AG09309 (cell line): ENCODE measurements at regions not wholly inside any gene's neighbourhood (a gene's known extent, or its start where the extent isn't known, plus 50 kb on each side); places are given as distances from the start of the nearest gene placed in this dataset.

Experiments
- DNase-seq: peaks from one replicate; pipeline ENCODE4 v3.0.0-alpha.2; 2010; ENCODE audit warnings: low read depth
- H3K4me3 ChIP-seq: 2 replicates; pipeline ENCODE4 v1.5.1; 2011; ENCODE audit warnings: mild to moderate bottlenecking, low read depth, low read length, moderate library complexity; ENCODE audit not compliant: control insufficient read depth
- TF ChIP-seq, protein P1 (sequence below): IDR thresholded peaks from 2 replicates; pipeline ENCODE4 v1.5.1; 2011; ENCODE audit warnings: mild to moderate bottlenecking, low read depth, low read length, inconsistent platforms; ENCODE audit not compliant: insufficient read depth, control insufficient read depth; ENCODE audit errors: missing control alignments

DNA sequence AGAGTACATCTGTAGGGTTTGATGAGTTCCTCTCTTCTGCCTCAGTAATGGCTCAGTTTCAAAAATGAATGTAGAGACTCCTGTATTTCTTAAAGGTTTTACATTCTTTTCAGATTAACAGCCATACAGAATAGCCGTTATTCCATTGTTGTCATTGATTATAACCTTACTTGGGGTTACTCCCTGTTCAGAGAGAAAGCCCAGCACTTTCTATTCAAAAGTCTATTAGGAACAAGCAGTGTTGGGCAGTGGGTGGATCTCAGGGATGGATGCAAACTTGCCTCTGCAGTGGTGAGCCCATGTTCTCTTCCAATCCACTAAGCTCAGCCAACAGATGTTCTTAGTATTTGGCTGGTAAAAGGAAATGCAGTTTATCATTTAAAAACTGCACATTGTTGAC is 342.6 kb upstream of the E2F7 start:
- TF ChIP-seq, protein P1, sequence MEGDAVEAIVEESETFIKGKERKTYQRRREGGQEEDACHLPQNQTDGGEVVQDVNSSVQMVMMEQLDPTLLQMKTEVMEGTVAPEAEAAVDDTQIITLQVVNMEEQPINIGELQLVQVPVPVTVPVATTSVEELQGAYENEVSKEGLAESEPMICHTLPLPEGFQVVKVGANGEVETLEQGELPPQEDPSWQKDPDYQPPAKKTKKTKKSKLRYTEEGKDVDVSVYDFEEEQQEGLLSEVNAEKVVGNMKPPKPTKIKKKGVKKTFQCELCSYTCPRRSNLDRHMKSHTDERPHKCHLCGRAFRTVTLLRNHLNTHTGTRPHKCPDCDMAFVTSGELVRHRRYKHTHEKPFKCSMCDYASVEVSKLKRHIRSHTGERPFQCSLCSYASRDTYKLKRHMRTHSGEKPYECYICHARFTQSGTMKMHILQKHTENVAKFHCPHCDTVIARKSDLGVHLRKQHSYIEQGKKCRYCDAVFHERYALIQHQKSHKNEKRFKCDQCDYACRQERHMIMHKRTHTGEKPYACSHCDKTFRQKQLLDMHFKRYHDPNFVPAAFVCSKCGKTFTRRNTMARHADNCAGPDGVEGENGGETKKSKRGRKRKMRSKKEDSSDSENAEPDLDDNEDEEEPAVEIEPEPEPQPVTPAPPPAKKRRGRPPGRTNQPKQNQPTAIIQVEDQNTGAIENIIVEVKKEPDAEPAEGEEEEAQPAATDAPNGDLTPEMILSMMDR, result no peak
- no peak overlapping the region for H3K4me3 ChIP-seq
- no peak for DNase-seq

DNA sequence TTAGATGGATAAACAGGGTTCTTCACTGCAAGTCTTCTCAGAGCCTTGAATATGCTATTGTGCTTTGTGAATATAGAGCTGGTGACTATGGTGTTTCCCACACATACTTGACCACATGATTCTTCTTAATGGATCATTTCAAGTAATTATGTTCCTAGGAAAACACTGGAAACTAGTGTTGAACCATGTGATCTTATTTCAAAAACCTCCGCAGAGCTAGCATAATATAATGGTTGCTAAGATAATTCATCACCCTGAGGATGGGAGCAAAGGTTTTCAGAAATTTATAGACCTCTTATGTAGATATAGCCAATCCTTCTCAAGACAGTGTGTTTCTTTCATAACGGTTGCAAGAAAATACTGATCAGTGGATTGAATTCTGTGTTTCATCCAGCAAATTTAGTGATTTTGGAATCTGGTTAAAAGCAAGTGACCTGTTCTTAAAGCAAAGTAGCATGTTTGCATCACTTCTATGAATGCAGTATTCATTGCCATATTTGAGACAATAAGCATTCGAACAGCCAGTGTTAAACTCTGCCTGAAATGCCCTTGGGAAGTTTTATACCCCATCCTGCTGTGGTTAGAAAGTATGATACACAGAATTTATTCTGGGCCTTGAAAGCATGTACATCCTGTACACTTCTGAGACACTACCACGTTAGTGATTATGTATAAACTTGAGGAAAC is 341.0 kb upstream of the E2F7 start:
- TF ChIP-seq, protein P1, result no peak

DNA sequence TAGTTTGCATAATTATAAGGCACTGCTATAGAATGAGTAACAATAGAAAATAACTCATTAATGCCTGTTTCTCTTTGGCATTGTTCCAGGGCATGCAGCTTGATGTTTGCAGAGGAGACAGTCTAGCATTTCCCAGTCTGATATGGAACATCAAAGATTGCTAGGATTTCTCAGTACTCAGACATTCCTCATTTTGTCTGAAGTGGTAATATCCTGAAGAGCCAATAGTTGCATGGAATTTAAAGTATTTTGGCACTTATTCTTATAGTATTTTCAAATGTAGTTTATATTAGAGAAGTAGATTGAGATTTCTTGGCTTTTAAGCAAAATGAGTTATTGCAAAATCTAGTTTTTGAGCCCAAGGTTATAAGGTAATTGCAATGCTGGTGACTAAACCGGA is 337.3 kb upstream of the E2F7 start:
- TF ChIP-seq, protein P1, result no peak
- peak; percentile 33 for DNase-seq
- H3K4me3 ChIP-seq, result no peak overlapping the region

More for the DNA sequence above, 341.0 kb upstream of the E2F7 start:
- H3K4me3 ChIP-seq, result no peak overlapping the region
- DNase-seq, result no peak

DNA sequence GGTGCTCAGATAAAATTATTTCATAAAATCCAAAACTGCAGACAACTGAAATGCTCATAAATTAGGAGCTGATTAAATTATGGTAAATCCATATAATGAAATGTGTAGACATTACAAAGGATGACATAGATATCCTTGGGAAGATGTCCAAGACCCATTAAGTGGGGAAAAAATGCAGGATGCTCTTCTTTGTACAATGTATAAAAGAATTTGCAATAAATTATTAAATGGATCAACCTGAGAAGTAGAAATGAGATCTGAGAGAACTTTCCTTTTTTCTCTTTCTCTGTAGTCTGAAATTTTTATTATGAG is 336.4 kb upstream of the E2F7 start:
- DNase-seq, result no peak
- TF ChIP-seq, protein P1, result no peak
- no peak overlapping the region for H3K4me3 ChIP-seq

DNA sequence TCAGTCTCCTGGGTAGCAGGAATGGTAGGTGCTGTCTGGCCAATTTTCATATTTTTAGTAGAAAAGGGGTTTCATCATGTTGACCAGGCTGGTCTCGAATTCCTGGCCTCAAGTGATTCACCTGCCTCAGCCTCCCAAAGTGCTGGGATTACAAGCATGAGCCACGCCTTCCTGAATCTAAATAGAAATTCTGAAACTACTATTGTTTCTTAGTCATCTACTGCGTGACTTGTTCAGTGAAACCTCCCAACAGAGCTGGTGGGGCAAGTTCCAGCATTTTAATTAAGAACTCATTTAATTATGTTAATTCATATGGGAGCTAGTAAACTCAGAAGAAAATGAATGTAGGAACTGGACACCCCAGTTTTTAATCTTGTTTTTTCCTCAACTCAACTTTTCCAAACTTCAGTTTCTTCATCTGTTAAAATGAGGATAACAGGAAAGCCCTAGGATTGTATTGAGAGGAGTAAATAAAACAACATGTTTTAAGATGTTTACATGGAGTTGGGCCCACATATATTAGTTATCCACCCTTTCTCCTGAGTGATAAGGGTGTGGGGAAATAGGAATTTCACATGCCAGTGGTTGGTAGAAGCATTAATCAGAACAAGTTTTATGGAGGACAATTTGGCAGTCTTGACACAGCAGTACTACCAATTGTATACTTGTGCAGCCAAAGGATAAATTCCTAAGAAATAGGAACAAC is 335.8 kb upstream of the E2F7 start:
- TF ChIP-seq, protein P1, result no peak
- H3K4me3 ChIP-seq, result no peak overlapping the region
- peak; percentile 17 for DNase-seq

DNA sequence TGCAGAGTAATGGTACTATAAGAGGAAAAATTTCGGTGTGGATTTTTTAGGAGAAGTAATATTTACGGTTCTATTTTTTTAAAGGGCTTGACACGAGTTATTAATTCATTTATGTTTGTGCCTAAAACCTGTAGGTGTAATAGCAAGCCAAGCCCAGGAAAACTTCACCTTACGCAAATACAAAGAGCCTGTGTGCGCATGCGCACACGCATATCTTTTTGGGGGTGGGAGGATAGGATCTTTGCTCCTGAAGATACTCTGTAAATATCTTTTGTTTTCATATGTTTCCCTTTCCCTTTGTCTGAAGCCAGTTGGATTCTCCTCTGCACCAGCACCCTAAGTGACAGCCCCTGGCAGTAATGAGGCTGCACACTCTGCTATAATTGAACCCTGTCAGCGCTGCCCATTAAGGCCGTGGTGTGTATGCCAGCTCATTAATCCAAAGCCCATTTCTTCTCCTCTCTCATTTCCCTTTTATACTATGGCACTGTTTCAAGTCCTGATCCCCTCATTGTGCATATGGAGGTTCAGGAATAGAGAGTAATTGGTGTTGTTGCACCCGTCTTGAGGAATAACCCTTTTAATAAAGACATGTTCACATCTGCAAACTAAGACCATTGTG is 327.2 kb upstream of the E2F7 start:
- DNase-seq, result no peak
- H3K4me3 ChIP-seq, result no peak overlapping the region
- TF ChIP-seq, protein P1, result no peak
